Skin epidermis (tissue), 12 donors: ENCODE measurements at regions not wholly inside any gene's neighbourhood (a gene's known extent, or its start where the extent isn't known, plus 50 kb on each side); places are given as distances from the start of the nearest gene placed in this dataset.

Source experiments
- H3K27ac ChIP-seq, 21 experiments: fragments of 200-600 bp; sonication (generic) in 11 of 21; one replicate each; pipeline ENCODE4 v1.5.0; 2020; ENCODE audit warnings: mild to moderate bottlenecking in 3 of 21, inconsistent platforms in 2 of 21, moderate library complexity in 2 of 21
- H3K4me3 ChIP-seq, 7 experiments: fragments of 200-600 bp; sonication (generic) in 2 of 7; one replicate each; pipeline ENCODE4 v1.5.0; 2020; ENCODE audit warnings: inconsistent platforms in 2 of 7, mild to moderate bottlenecking in 2 of 7, moderate library complexity in 1 of 7

DNA sequence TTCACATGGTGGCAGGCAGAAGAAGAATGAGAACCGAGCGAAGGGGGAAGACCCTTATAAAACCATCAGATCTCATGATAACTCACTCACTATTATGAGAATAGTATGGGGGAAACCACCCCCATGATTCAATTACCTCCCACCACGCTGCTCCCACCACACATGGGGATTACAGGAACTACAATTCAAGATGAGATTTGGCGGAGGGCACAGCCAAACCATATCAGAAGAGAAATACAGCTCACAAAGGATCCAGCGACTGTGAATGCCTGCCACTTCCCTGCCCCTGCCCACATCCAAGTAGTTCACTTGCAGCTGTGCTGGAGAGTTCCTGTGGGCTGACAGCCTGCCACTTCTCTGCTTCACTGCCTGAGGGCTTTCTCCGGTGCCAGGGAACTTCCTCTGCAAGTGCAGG is 148.7 kb downstream of the C7orf25 start:
- Histone ChIP-seq H3K27ac (no peak overlapping the region), H3K4me3 (no peak overlapping the region)

DNA sequence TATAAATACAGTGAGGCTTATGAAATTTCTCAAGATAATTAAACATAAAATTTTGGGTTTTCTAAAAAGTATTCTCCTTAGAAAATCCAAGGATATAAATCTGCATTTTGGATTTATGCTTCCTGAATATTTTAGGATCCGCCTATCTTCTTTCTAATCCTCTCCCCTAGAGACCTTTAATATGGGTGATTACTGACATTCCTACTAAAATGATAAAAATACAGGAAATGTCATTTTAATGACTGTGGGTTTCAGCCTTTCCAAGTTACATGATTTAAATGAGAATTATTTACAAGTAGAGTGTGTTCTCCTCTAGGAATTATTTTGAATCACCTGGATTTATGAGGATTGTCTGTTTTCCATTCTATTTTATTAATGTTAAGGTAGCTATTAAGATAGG is 150.4 kb downstream of the C7orf25 start:
- H3K27ac ChIP-seq = no peak overlapping the region
- no peak overlapping the region for H3K4me3 ChIP-seq

DNA sequence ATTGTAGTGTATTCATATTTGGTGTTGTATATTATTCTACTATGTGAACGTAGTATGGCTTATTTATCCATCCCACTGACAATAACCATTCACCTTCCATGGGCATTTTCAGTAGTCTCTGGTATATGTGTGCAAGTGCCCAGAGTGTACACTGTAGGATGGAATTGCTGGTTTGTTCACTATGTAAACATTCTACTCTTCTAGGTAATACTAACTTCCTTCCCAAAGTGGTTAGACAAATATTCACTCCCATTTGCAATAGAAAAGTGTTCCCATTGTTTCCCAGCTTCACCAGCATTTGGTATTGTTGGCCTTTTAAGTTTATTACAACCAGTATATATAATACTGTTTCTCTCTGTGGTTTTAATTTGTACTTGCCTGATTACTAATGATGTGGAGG is 153.7 kb downstream of the C7orf25 start:
- Histone ChIP-seq H3K4me3 (no peak overlapping the region), H3K27ac (no peak overlapping the region)

DNA sequence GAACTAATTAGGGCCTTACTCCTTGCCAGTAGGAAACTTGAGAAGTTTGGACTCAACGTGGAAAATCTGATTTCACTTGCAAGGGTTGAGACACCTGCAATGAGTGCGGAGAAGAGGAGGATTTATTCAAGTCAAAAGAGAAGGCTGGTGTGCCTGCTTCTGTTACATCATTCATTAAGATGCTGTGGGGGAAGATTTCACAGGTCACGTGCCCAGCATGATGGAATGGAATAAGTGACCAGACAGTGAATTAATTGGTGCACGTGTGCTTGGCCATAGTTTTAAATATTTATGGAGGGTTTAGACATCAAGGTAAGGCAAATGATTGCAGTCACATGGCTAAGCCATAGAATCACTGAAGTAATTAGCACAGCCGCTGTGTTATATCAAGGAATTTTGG is 155.0 kb downstream of the C7orf25 start:
- Histone ChIP-seq H3K27ac (no peak overlapping the region), H3K4me3 (no peak overlapping the region)

DNA sequence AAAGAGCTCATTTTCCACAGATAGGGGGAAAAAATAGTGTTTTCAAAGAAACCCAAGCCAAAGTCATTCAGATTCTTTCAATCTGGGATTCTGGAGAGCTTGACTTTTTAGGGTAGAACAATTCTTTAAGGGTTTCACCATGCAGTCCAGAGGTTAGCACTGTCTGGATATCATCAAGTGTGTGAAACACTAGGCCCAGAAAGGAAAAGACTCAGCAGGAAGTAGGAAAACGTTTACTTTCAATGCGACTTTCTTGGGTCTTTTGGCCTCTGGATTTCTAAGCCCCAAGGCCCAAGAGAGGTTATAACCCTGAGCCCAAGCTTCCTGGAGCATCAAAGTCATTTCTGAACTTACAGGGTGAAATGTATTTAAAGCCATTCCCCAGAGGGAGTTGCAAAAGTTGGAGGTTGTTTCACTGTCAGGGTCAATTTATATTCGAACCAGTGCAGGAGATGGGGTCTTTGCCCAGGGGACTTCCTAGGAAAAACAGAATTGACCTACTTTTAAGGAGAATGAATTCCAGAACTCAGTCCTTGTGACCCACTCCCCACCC is 158.0 kb downstream of the C7orf25 start:
- Histone ChIP-seq H3K27ac (peak overlapping the region in 8 of 21 experiments; percentile 8 to 67 (median 45)), H3K4me3 (no peak overlapping the region)

DNA sequence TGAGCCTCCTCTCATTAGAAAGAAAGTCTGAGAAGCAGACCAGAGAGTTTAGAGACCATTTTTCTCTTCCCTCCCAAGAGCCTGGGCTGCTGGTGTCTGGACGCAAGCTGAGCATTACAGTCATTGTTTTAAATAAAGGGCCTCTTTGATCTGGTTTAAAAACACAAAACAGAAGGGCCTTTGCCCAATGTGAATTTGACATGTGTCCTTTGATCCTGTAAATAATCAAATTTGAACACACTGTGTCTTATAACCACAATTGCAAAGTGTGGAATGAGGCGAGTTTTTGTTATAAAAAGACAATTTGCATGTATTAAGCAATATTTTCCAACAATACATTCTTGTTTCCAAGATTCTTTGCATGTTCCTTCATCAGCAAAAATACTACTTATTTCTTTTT is 158.5 kb downstream of the C7orf25 start:
- H3K27ac ChIP-seq = peak overlapping the region in 7 of 21 experiments; percentile 8 to 71 (median 62)
- no peak overlapping the region for H3K4me3 ChIP-seq

DNA sequence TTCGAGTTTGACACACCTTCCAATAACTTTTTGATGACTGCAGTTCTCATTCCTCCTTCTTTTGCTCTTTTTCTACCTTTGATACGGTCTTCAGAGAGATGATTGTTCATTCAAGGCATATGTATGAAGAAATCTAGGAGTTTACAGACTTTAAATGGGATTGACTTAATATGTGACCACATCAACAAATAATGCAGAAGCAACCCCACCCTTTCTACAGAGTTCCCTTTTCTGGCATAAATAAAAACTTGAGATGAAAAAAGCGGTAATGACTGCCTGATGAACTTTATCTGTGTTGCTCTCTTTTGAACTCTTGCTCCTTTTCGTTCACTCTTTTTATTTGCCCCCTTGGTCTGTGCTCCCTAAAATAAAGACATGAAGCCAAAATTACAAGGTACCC is 161.7 kb downstream of the C7orf25 start:
- no peak overlapping the region for H3K27ac ChIP-seq
- H3K4me3 ChIP-seq = no peak overlapping the region

DNA sequence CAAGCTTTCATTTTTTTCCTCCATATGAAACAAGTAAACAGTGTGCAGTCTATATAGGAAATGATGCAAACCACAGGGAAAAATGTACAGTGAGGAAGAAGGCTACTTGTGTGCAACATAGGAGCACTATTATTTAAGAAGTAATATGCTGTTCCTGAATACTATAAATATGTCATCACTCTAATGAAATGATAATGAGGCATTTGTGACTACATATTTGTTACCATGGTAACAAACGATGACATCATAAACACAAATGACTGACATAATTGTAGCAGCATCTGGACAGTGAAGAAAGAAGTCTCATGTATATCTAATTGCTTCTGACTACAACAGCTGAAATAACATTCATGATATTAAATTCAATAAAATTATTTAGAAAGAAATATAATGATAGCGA is 164.8 kb downstream of the C7orf25 start:
- Histone ChIP-seq H3K27ac (no peak overlapping the region), H3K4me3 (no peak overlapping the region)

DNA sequence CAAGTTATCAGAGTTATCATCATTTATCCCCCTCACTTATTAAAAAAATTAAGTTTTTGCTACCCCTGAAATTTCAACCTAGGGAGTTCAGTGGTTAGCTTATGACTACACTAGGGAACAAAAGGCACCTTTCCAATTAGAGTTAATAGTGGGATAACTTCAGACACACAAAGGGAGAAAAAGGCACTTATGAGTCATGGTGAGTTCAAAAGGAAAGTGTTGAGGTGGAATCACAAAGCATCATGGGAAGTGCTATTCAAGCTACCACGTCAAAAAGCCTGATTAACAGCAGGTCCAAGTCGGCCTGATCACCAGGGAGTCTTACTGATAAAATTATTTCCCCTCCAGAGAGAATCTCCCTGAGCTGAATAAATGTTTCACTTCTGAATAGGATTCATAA is 165.7 kb downstream of the C7orf25 start:
- Histone ChIP-seq H3K27ac (no peak overlapping the region), H3K4me3 (no peak overlapping the region)

DNA sequence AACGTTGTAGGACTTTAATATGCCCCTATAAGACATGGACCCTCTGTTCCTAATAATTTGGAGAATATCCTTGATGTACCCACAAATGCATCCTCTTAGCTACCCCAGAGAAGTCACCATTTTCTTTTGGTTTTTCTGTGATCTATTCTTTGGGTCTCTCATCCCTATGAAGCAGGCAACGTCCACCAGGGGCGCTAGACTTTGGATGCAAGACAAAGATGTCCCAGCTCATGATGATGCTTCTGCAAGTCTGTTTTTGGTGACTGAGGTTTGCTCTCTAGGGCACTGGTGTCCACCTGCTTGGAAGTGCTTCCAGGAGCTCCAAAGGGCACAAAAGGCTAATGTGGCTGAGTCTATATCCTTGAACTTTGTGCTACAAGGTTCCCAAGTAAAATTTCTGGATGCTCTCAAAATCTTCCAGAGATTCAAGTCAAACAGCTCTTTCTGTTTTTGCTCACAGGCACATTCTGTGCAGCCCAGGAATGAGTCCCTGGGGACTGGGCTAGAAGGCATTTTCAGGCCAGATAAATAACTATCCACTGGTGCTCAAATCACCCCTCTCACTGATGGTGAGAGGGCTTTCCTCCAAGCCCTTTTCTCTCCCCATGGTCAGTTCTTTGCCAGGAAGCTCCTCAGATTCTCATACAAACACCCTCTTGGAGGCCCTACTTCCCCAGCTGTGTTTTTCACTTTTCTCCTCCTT is 166.4 kb downstream of the C7orf25 start:
- H3K27ac ChIP-seq = no peak overlapping the region

DNA sequence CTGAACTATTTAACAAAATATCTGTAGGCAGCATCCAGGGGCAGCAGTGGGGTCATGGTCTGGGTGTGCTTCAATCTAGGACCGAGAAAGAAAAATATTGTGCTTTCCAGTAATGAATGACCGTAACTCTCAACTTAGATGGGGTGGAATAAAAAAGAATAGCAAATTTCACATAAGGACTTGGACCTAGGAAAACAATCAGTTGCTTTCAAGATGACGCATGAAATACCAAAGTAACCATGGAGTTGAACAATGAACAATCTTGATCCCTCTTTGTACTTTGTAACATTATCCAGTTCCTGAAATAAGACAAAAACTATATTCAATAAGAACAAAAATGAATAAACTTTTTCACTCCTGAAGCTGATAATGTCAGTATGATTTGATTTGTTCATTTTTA is 167.1 kb downstream of the C7orf25 start:
- Histone ChIP-seq H3K27ac (no peak overlapping the region), H3K4me3 (no peak overlapping the region)

More for the DNA sequence above, 166.4 kb downstream of the C7orf25 start:
- no peak overlapping the region for H3K4me3 ChIP-seq

DNA sequence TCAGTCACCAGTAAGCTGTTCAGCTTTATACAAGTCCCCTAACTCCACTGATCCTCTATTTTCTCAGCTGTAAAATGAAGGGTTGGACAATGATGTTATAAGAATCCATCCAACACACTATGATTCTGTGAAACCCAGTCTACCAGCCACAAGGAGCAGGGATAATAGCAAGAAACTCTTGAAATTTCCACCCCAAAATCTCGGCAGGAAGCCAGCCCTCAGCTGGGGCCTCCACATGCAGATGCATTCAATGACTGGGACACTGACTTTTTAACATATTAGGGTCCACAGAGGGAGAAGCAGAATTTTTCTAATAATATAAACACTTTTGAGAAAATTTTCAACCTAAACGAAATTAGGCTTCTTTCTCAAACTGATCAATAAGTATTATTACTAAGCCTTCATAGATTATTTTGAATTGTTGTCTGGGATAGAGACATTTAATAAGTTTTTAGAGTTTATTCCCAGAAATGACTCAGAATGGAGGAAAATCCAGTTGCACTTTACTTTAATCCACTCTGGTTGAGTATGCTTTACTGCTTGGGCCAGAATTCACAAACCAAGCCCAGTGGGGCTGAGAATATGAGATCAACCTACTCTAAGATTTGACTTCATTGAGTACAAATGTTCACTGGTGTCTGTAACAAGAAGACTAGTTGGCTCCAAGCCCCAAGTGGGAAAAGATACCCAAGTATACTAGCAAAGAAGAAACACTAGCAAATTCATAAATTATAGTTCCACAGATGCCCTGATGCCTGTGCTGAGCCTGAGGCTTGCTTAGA is 168.6 kb downstream of the C7orf25 start:
- H3K27ac ChIP-seq = peak overlapping the region in 7 of 21 experiments; percentile 5 to 59 (median 31)
- no peak overlapping the region for H3K4me3 ChIP-seq

DNA sequence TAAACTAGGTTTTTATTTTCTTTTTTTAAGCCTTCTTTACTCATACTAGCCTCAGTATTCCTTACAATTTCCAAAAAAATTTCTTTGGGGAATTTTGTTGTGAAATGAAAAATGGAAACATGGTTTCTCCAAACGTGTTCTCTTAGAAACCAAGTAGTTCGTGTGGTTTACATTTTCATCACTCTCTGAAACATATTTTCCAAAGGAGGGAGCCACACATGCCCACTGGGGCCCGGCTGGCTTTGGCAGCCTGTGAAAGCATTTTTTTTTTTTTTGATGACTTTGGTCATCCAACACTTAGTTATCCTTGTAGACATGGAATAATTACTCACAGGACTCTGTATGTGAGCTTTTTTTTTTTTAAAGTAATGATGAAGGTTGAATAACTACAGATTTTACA is 169.6 kb downstream of the C7orf25 start:
- H3K27ac ChIP-seq = peak overlapping the region in 4 of 21 experiments; percentile 5 to 61 (median 32)
- no peak overlapping the region for H3K4me3 ChIP-seq

DNA sequence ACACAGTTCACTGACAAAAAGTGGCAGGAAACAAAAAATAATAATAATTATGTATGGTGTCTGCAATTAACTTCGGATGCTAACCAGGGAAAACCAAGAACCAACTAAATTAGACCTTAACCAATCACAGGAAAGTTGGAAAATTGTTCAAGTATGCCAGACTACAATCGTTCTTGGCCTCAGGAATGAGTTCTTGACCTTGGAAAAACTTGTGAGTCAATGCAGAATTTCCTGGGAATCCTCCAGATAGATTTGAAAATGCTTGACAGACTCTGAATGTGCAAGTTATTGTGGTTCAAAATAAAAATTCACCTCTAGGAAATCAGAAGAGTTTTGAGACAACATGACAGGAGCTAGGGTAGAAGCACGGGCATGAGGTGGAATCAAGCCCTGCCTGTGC is 171.5 kb downstream of the C7orf25 start:
- H3K4me3 ChIP-seq = no peak overlapping the region
- H3K27ac ChIP-seq = peak overlapping the region in 5 of 21 experiments; percentile 39 to 61 (median 60)

DNA sequence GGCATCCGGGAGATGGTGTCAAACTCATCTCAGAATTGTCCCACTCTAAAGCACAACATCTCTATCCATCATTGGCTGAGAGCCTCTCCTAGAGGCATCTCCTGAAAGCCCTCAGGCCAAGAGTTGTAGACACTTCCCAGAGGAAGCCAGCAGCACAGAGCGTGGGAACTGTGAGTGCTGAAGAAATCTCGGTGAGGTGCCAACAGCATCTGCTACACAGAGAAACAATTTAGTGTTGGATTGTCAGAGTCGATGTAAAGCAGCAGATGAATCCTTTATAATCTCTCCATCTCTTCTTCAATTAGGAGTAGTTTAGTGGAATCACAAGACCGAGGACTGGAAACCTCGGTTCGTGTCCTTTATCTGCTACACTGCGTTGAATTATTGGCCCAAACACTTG is 172.2 kb downstream of the C7orf25 start:
- H3K4me3 ChIP-seq = no peak overlapping the region
- peak overlapping the region in 9 of 21 experiments; percentile 10 to 60 (median 42) for H3K27ac ChIP-seq

DNA sequence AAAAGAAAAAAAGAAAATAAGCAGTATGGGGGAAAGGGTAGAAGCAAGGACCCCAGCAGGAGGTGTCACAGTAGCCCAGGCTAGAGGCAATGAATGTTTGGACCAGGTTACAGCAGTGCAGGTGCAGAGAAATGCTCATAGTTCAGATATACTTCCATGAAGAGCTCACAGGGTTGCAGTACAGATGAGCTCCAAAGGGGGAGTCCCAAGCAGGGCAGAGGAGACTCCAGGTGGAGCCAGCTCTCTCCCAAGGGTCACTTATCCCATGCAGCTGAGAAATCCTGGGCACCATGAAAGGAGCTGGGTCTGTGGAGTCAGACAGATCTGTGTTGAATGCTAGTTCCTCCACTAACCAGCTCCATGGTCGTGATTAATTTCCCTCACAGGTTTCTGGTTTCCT is 174.9 kb downstream of the C7orf25 start:
- H3K27ac ChIP-seq = no peak overlapping the region

DNA sequence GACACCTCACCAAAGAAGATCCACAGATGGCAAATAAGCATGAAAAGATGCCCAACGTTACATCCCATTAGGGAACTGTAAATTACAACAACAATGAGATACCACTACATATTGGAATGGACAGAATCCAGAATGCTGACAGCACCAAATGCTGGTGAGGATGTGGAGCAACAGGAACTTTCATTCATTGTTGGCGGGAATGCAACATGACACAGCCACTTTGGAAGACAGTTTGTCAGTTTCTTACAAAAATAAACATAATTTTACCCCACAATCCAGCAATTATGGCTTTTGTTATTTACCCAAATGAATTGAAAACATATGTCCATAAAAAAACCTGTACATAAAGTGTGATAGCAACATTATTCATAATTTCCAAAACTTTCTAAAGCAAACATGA is 176.8 kb downstream of the C7orf25 start:
- no peak overlapping the region for H3K27ac ChIP-seq

More for the DNA sequence above, 174.9 kb downstream of the C7orf25 start:
- H3K4me3 ChIP-seq = no peak overlapping the region

DNA sequence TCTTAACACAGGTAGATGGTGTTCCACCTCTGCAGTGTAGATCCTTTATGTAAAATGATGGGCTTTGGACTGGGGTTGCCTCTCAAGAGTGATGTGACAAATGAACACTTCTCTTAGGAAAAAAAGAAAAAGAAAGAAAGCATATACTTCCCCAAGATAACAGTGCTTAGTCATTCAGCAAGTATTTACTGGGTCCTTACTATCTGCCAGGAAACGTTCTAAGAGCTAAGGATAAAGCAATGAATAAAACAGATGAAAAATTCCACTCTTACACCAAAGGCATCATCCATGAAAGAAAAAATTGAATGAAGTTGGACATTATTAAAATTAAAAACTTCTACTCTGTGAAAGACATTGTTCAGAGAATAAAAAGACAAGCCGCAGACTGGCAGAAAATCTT is 177.3 kb downstream of the C7orf25 start:
- H3K27ac ChIP-seq = peak overlapping the region in 1 of 21 experiments; percentile 12
- H3K4me3 ChIP-seq = no peak overlapping the region

More for the DNA sequence above, 176.8 kb downstream of the C7orf25 start:
- no peak overlapping the region for H3K4me3 ChIP-seq

DNA sequence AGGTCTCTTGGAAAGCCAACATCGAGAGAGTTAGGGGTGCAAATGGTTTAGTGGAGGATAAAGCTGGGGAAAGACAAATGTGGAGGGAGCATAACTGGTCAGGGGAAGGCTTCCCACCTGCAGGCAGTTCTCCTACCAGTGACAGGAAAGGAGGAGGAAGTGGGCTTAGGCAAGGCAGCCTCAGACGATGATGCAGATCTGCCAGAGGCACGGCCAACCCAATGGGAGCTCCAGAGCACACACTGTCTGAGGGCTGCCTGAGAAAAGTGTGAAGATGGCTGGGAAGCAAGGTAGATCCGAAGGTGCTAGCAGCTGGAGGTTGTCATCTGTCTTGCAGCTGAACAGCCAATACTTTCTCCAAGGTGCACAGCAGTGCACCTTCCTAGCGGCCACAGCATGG is 178.8 kb downstream of the C7orf25 start:
- Histone ChIP-seq H3K4me3 (no peak overlapping the region), H3K27ac (no peak overlapping the region)

DNA sequence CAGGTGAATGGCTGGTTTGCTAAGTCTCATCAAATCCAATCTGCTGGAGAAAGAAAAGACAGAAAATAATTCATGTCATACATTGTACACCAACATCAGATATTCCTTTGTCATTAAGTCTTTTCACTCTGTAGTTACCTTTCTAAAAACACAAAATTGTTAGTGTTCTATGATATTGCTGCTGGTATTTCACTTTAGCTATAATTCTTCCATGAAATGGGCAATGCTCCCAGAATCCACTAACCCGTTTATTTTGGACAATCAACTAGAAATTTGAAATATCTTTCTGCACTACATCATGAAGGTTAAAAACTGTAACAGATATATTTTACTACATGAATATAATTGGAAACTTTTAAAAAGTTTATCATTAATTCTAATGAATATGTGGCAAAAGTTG is 181.3 kb downstream of the C7orf25 start:
- Histone ChIP-seq H3K4me3 (no peak overlapping the region), H3K27ac (no peak overlapping the region)
